Small intestine (tissue), 7 donors: ENCODE measurements at regions not wholly inside any gene's neighbourhood (a gene's known extent, or its start where the extent isn't known, plus 50 kb on each side); places are given as distances from the start of the nearest gene placed in this dataset.

Experiments used
- DNase-seq, 2 donors: peaks; one replicate each; pipeline versions ENCODE4 v3.0.0 to v3.0.0-alpha.2; 2013
- FAIRE-seq: peaks from 2 replicates; lab custom pipeline; 2012; peaks lifted over from hg19 to GRCh38; lab: Jason Lieb, UNC
- H3K27ac ChIP-seq, 3 donors: one replicate each; pipeline ENCODE4 v1.5.1; 2013; ENCODE audit warnings: low read length in 2 of 3, mild to moderate bottlenecking in 2 of 3, control low read depth in 1 of 3, inconsistent platforms in 1 of 3, low read depth in 1 of 3, moderate library complexity in 1 of 3
- H3K27me3 ChIP-seq, 3 donors: one replicate each; pipeline ENCODE4 v1.6.1; 2013; ENCODE audit warnings: low read length in 3 of 3, inconsistent platforms in 1 of 3; ENCODE audit not compliant: control insufficient read depth in 3 of 3, insufficient read depth in 3 of 3
- H3K36me3 ChIP-seq, 3 donors: one replicate each; pipeline ENCODE4 v1.6.1; 2013; ENCODE audit warnings: low read length in 3 of 3, inconsistent platforms in 1 of 3, low read depth in 1 of 3, mild to moderate bottlenecking in 1 of 3, moderate library complexity in 1 of 3; ENCODE audit not compliant: control insufficient read depth in 3 of 3, insufficient read depth in 2 of 3
- H3K4me1 ChIP-seq, 3 donors: one replicate each; pipeline ENCODE4 v1.6.1; 2013; ENCODE audit warnings: low read length in 2 of 3, inconsistent platforms in 1 of 3, low read depth in 1 of 3, mild to moderate bottlenecking in 1 of 3, moderate library complexity in 1 of 3; ENCODE audit not compliant: control insufficient read depth in 3 of 3, insufficient read depth in 2 of 3
- H3K4me3 ChIP-seq, 3 donors: one replicate each; pipeline ENCODE4 v1.5.1; 2013; ENCODE audit warnings: low read length in 3 of 3, control low read depth in 1 of 3, inconsistent platforms in 1 of 3, low read depth in 1 of 3, mild to moderate bottlenecking in 1 of 3, moderate library complexity in 1 of 3
- H3K9me3 ChIP-seq, 2 donors: one replicate each; pipeline ENCODE4 v1.6.1; 2013; ENCODE audit warnings: low read depth in 1 of 2, low read length in 1 of 2; ENCODE audit not compliant: control insufficient read depth in 2 of 2, insufficient read depth in 1 of 2
- WGBS, 3 donors: extraction: QIAGEN DNeasy Blood & Tissue Kit; methylation state at CpG; one replicate each; pipeline ENCODE4 v1.1.7; 2013; 5-methylcytosine and 5-hydroxymethylcytosine counted together
- donor health status: healthy with polysubstance abuse.
- donor health status: control.
- donor health status: control.
- donor health status: Bipolar disorder and iron deficiency.
- donor health status: healthy.

- Histone ChIP-seq H3K27ac (peak overlapping the region in 1 of 3 donors; percentile 52), H3K4me3 (no peak overlapping the region), H3K4me1 (peaks cover 0 to 5% (median 0%) of the 10 kb centered on the region in 3 donors), H3K36me3 (no peaks in the 10 kb centered on the region), H3K9me3 (no peaks in the 10 kb centered on the region), H3K27me3 (no peaks in the 10 kb centered on the region)
- DNase-seq, result no peak
- FAIRE-seq, result no peak
- WGBS, 3 donors, result 75 to 88% (median 85%) methylated on average over 12 of the region's 12 CpGs
Measured at GRCh38 chr4:128384765-128385598, 97.4 kb upstream of the PGRMC2 start.

DNA sequence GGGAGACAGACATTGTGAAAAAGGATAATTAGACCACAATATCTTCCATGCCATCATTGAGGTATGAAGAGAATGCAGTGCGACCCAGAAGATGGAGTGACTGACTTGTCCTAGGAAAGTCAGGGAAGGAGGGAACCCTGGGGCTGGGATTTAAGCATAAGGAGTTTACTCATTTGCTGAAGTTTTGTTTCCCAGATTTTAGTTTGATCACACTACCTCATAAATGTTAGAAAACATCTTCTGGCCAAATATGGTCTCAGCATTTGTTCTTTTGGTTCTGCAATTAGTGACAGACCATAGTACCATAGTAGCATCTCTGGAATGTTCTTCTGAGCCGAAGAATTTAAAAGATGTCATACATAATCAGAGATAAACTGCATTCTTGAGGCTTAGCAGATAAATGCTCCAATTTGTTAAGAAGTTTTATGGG is 96.5 kb upstream of the PGRMC2 start:
- WGBS, 3 donors, result 82 to 93% (median 90%) methylated on average over 2 of the region's 2 CpGs
- H3K4me1 ChIP-seq, result peaks cover 0 to 5% (median 0%) of the 10 kb centered on the region in 3 donors
- FAIRE-seq, result no peak

DNA sequence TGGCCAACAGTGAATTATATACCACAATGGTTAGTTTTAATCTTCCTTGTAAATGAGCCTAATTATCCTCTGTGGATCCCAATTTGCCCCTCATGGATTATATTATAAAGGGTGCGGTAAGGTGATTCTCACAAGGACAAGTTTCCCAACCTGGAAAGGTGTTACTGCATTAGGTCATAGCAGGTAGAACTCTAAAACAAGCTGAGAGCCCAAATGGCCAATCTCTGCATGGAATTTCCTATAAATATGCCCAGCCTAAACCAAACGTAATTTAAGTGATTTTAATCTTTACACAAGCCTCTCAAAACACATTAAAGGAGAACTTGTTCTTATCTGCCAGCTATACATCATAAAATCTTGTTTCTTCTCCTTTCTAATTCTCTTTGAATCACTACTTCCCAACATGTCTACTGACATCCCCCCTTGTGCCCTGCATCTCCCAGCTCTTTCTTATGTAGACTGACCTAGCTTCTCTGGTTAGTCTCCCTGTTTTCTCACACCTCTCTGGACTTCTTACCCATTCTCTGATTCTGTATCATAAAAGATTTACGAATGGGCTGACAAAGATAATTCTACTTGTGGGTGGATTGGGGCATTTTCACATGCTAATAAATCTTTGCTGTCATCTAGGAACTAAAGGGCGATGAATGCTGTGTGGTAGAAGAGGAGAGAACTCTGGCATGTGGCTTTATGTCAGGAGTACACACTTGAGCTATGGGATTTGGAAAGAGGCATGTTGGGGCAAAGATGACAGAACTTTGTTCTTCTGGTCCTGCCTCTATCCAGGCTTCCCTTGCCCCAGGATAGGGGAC is 94.3 kb upstream of the PGRMC2 start:
- Histone ChIP-seq H3K27me3 (no peaks in the 10 kb centered on the region), H3K9me3 (peaks cover 0 to 5% of the 10 kb centered on the region in 2 donors), H3K4me3 (no peak overlapping the region), H3K36me3 (no peaks in the 10 kb centered on the region), H3K4me1 (peaks cover 0 to 5% (median 0%) of the 10 kb centered on the region in 3 donors), H3K27ac (no peak overlapping the region)
- DNase-seq (no peak), FAIRE-seq (no peak)
- WGBS, 3 donors, result 49 to 67% (median 56%) methylated on average over 4 of the region's 4 CpGs

More for the DNA sequence above, 96.5 kb upstream of the PGRMC2 start:
- DNase-seq, result no peak
- H3K27ac ChIP-seq, result no peak overlapping the region
- no peaks in the 10 kb centered on the region for H3K9me3 ChIP-seq
- H3K4me3 ChIP-seq, result no peak overlapping the region
- H3K36me3 ChIP-seq, result no peaks in the 10 kb centered on the region
- no peaks in the 10 kb centered on the region for H3K27me3 ChIP-seq

DNA sequence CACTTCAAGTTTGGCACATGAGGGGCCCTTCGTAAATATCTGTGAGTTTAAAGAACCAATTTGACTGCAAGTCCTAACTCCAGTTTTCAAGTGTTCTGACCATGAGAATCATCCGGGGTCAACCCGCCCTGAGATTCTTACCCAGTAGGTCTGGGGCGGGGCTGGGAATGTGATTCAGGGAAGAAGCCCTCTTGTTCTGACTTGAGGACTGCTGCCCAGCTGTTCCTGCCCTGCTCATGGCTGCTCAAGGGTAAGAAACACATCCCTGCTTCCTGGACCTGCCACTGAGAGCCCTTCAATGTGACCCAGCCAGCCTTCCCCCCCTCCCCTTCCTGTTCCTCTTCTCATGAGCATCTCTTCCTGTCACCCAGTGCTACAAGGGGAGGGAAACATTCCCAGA is 92.7 kb upstream of the PGRMC2 start:
- 89 to 95% (median 92%) methylated on average over 4 of the region's 4 CpGs for WGBS, 3 donors
- no peaks in the 10 kb centered on the region for H3K27me3 ChIP-seq
- no peak for FAIRE-seq
- no peaks in the 10 kb centered on the region for H3K4me1 ChIP-seq
- peaks cover 0 to 13% of the 10 kb centered on the region in 2 donors for H3K9me3 ChIP-seq
- no peak overlapping the region for H3K4me3 ChIP-seq
- no peak overlapping the region for H3K27ac ChIP-seq
- H3K36me3 ChIP-seq, result no peaks in the 10 kb centered on the region
- no peak for DNase-seq

GRCh38 chr4:128379860-128380259 is 92.2 kb upstream of the PGRMC2 start:
- DNase-seq, result peak; percentile 36 to 43
- Histone ChIP-seq H3K4me1 (no peaks in the 10 kb centered on the region), H3K27ac (no peak overlapping the region), H3K36me3 (no peaks in the 10 kb centered on the region), H3K4me3 (no peak overlapping the region), H3K27me3 (no peaks in the 10 kb centered on the region), H3K9me3 (peaks cover 0 to 13% of the 10 kb centered on the region in 2 donors)
- 44 to 72% (median 53%) methylated on average over 3 of the region's 3 CpGs for WGBS, 3 donors
- no peak for FAIRE-seq

DNA sequence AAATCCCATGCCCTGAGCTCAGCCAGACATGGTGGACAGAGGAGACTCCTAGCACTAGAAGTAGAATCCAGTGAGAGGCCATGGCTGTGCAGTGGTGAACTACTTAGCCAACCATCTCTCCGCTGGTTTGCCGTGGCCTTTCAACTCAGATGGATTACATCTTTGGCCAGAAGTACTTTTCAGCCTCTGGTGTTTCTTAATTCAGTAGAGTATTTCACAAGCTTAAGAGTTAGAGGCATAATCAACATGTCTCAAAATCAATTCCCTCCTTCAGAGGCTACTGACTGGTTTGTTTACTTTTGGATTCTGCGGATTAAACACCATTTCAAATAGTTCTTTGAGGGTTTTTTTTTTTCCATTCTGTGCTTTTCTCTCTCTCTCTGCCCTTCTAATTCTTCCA is 91.1 kb upstream of the PGRMC2 start:
- FAIRE-seq (no peak), DNase-seq (no peak)
- Histone ChIP-seq H3K27ac (no peak overlapping the region), H3K9me3 (peaks cover 0 to 13% of the 10 kb centered on the region in 2 donors), H3K4me1 (no peaks in the 10 kb centered on the region), H3K27me3 (no peaks in the 10 kb centered on the region), H3K36me3 (no peaks in the 10 kb centered on the region), H3K4me3 (no peak overlapping the region)
- WGBS, 3 donors, result 72 to 94% (median 93%) methylated on average over 3 of the region's 3 CpGs

DNA sequence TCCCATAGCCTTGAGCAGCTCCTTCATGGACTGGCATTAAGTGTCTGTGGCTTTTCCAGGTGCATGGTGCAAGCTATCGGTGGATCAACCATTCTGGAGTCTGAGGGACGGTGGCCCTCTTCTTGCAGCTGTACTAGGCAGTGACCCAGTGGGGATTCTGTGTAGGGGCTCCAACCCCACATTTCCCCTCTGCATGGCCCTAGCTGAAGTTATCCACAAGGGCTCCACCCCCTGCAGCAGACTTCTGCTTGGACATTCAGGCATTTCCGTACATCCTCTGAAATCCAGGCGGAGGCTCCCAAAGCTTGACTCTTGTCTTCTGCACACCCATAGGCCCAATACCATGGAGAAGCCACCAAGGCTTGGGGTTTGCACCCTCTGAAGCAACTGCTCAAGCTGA is 89.3 kb upstream of the PGRMC2 start:
- DNase-seq, result no peak
- H3K36me3 ChIP-seq, result no peaks in the 10 kb centered on the region
- peaks cover 0 to 13% of the 10 kb centered on the region in 2 donors for H3K9me3 ChIP-seq
- H3K27me3 ChIP-seq, result no peaks in the 10 kb centered on the region
- WGBS, 3 donors, result 90 to 97% (median 95%) methylated on average over 4 of the region's 4 CpGs
- FAIRE-seq, result no peak
- H3K27ac ChIP-seq, result no peak overlapping the region
- no peak overlapping the region for H3K4me3 ChIP-seq
- no peaks in the 10 kb centered on the region for H3K4me1 ChIP-seq

- H3K27ac ChIP-seq, result no peak overlapping the region
- H3K4me3 ChIP-seq, result no peak overlapping the region
- DNase-seq (peak in 1 of 2 donors; percentile 40), FAIRE-seq (no peak)
- no peaks in the 10 kb centered on the region for H3K36me3 ChIP-seq
- WGBS, 3 donors, result 88 to 97% (median 97%) methylated on average over 5 of the region's 5 CpGs
- no peaks in the 10 kb centered on the region for H3K4me1 ChIP-seq
- no peaks in the 10 kb centered on the region for H3K27me3 ChIP-seq
- peaks cover 0 to 13% of the 10 kb centered on the region in 2 donors for H3K9me3 ChIP-seq
Measured at GRCh38 chr4:128376303-128376702, 88.7 kb upstream of the PGRMC2 start.
